ENCODE measurements at regions not wholly inside any gene's neighbourhood (a gene's known extent, or its start where the extent isn't known, plus 50 kb on each side); places are given as distances from the start of the nearest gene placed in this dataset.
A peak's percentile ranks its signal among the peaks of the same experiment; 100 is the strongest.

- H3K9me3 Mint-ChIP-seq: no peaks in the 10 kb centered on the region
- DNase-seq (ENCODE audit: low spot score in 2 of 2) (no peak), ATAC-seq (replicated peaks; ENCODE audit: extremely low read depth, poor library complexity, severe bottlenecking) (no peak)
- H3K4me3 Mint-ChIP-seq: no peak overlapping the region
- H3K27me3 Mint-ChIP-seq: no peaks in the 10 kb centered on the region
- peaks cover 33% of the 10 kb centered on the region for H3K4me1 Mint-ChIP-seq
- H3K36me3 Mint-ChIP-seq (ENCODE audit: insufficient read depth): peaks cover 6% of the 10 kb centered on the region
- H3K27ac Mint-ChIP-seq (ENCODE audit: low read depth): no peak overlapping the region
Measured at GRCh38 chr7:159200421-159200820, 55.8 kb upstream of the VIPR2 start.

GRCh38 chr7:159198016-159198724, 53.5 kb upstream of the VIPR2 start:
- peak in 1 of 2 donors; percentile 37 for DNase-seq (ENCODE audit: low spot score in 2 of 2)
- Mint-ChIP-seq H3K4me1 (peaks cover 46% of the 10 kb centered on the region), H3K4me3 (peak overlapping the region; percentile 75), H3K9me3 (peaks cover 5% of the 10 kb centered on the region), H3K27ac (ENCODE audit: low read depth) (peak overlapping the region; percentile 99), H3K27me3 (no peaks in the 10 kb centered on the region), H3K36me3 (ENCODE audit: insufficient read depth) (peaks cover 6% of the 10 kb centered on the region)
- peak; percentile 60 for ATAC-seq (replicated peaks; ENCODE audit: extremely low read depth, poor library complexity, severe bottlenecking)

GRCh38 chr7:159197066-159197975, 52.7 kb upstream of the VIPR2 start:
- Mint-ChIP-seq H3K9me3 (peaks cover 6% of the 10 kb centered on the region), H3K4me3 (peak overlapping the region; percentile 75), H3K27ac (ENCODE audit: low read depth) (peak overlapping the region; percentile 99), H3K4me1 (peaks cover 50% of the 10 kb centered on the region), H3K36me3 (ENCODE audit: insufficient read depth) (peaks cover 6% of the 10 kb centered on the region), H3K27me3 (no peaks in the 10 kb centered on the region)
- DNase-seq (ENCODE audit: low spot score in 2 of 2) (peak in 1 of 2 donors; percentile 30), ATAC-seq (replicated peaks; ENCODE audit: extremely low read depth, poor library complexity, severe bottlenecking) (peak; percentile 67)

GRCh38 chr7:159196584-159196983, 51.9 kb upstream of the VIPR2 start:
- DNase-seq (ENCODE audit: low spot score in 2 of 2): no peak
- Mint-ChIP-seq H3K4me1 (peaks cover 55% of the 10 kb centered on the region), H3K27ac (ENCODE audit: low read depth) (peak overlapping the region; percentile 99), H3K36me3 (ENCODE audit: insufficient read depth) (peaks cover 6% of the 10 kb centered on the region), H3K4me3 (peak overlapping the region; percentile 75), H3K27me3 (no peaks in the 10 kb centered on the region), H3K9me3 (peaks cover 6% of the 10 kb centered on the region)
- ATAC-seq (replicated peaks; ENCODE audit: extremely low read depth, poor library complexity, severe bottlenecking): no peak

- H3K4me1 Mint-ChIP-seq: peaks cover 57% of the 10 kb centered on the region
- H3K9me3 Mint-ChIP-seq: peaks cover 6% of the 10 kb centered on the region
- no peaks in the 10 kb centered on the region for H3K27me3 Mint-ChIP-seq
- ATAC-seq (replicated peaks; ENCODE audit: extremely low read depth, poor library complexity, severe bottlenecking) (peak; percentile 62), DNase-seq (ENCODE audit: low spot score in 2 of 2) (peak in 1 of 2 donors; percentile 51)
- peak overlapping the region; percentile 85 for H3K27ac Mint-ChIP-seq (ENCODE audit: low read depth)
- H3K4me3 Mint-ChIP-seq: peak overlapping the region; percentile 6
- peaks cover 8% of the 10 kb centered on the region for H3K36me3 Mint-ChIP-seq (ENCODE audit: insufficient read depth)
Measured at GRCh38 chr7:159195946-159196345, 51.3 kb upstream of the VIPR2 start.

All from central memory CD8-positive, alpha-beta T cell (primary cell).